GM19467 (cell line): ENCODE measurements at regions not wholly inside any gene's neighbourhood (a gene's known extent, or its start where the extent isn't known, plus 50 kb on each side); places are given as distances from the start of the nearest gene placed in this dataset.

Source experiments
- ATAC-seq: cut with Tn5 transposase; IDR thresholded peaks from one replicate; pipeline ENCODE4 v1.9.1; 2021; ENCODE audit warnings: mild to moderate bottlenecking, moderate library complexity; ENCODE audit not compliant: unreplicated experiment

DNA sequence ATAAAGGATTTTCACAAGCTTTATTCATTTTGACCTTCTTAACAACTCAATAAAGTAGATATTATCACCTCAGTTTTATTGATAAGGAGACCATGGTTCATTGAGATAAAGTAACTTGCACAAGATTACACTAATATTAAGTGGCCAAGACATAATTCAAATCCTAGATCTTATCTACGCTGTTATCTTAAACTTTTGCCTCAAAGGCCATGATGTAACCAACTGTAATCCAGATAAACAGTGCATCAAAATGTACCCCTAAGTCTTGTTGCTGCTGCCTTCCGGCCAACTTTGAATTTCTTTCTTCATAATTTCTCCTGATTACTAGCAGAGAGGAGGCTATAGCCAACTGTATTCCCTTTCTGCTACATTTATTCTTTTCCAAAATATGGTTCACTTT, 1094.8 kb upstream of the PIK3C3 start:
- no peak for ATAC-seq

DNA sequence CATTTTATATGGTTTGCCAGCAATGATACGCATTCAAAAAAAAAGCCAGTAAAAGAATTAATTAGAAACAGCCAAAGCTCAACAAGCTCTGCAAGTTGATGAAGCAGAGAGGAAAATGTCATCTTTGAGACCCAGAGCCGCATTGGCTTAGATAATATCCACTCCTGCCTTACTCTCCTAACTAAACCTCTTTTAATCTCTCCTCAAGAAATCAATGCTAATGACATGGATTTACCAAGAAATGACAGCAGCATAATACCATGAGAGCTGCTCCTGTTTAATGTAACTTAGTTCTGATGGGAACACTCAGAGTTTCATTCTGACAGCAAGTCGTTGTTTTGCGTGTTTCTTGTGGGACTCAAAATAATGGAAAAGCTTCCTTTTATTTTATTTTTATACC, 1099.4 kb upstream of the PIK3C3 start:
- no peak for ATAC-seq

DNA sequence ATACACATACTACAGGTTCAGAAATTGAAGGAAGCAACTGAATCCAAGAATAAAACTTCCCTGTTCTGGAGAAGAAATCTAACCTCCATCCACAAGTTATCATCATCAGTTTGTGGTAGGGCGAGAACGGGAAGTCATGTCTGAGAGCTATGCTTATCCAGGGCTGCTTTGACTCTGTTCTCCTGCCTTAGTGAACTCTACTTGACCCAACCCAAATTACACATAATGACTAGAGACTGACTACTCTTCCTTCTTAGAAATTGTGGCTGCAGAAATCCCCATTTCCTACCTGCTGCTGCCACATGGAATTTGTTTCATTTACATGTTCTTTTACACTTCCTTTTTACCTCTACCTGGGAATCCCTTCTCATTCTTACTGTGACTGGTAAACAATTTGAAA, 1102.6 kb upstream of the PIK3C3 start:
- ATAC-seq, result no peak

- ATAC-seq, result no peak
Observed at GRCh38 chr18:40851014-40851429, 1104.0 kb upstream of the PIK3C3 start.

- no peak for ATAC-seq
Observed at GRCh38 chr18:40849886-40850285, 1105.1 kb upstream of the PIK3C3 start.

DNA sequence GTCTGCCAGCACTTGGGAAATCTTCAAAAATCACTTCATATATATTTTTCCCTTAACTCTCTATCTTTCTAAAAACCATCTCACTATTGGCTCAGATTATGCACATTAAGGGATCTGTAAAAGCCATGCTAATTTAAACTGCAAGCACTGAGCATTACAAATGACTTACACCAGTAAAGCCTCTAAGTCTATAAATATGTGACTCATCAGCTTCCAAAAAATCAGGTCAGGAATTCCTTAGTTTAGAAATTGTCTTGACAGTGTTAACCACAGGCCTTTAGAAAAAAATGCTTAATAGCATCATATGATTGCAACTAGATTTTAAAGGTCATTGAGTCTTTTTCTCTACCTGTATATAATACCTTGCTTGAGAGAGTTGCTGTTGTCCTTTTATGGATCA, 1113.6 kb upstream of the PIK3C3 start:
- no peak for ATAC-seq

- ATAC-seq, result no peak
Observed at GRCh38 chr18:40841063-40841462, 1114.0 kb upstream of the PIK3C3 start.

- ATAC-seq, result no peak
Observed at GRCh38 chr18:40832362-40832761, 1122.7 kb upstream of the PIK3C3 start.

DNA sequence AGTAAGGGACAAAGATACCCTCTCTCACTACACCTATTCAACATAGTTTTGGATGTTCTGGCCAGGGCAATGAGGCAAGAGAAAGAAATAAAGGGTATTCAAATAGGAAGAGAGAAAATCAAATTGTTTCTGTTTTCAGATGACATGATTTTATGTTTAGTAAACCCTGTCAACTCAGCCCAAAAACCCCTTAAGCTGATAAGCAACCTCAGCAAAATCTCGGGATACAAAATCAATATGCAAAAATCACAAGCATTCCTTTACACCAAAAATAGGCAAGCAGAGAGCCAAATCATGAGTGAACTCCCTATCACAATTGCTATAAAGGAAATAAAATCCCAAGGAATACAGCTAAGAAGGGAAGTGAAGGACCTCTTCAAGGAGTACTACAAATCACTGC, 1130.7 kb upstream of the PIK3C3 start:
- ATAC-seq, result no peak

GRCh38 chr18:40821596-40822243, 1133.3 kb upstream of the PIK3C3 start:
- no peak for ATAC-seq

DNA sequence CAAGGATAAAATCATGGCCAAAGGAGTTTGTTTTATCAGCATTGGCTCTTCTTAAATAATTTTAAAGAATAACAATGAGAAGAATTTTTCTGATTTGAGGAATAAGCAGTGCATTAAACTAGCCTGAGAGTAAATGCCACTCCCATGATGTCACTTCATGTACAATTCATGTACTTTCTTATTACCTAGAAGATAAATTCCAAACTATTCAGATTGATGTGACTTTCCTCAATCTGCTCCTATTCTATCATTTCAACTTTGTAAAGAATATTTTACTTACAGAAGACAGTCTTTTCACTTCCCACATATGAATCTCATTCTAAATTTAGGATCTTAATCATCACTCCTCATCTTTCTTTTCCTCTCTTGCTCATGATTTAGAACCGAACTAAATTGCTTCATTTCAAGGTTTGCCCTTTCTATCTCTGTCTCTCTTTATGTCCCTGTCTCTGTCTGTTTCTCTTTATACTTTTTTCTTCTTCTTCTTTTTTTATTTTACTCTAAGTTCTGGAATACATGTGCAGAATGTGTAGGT, 1142.0 kb upstream of the PIK3C3 start:
- ATAC-seq, result no peak

GRCh38 chr18:40810372-40810771, 1144.7 kb upstream of the PIK3C3 start:
- ATAC-seq, result no peak

DNA sequence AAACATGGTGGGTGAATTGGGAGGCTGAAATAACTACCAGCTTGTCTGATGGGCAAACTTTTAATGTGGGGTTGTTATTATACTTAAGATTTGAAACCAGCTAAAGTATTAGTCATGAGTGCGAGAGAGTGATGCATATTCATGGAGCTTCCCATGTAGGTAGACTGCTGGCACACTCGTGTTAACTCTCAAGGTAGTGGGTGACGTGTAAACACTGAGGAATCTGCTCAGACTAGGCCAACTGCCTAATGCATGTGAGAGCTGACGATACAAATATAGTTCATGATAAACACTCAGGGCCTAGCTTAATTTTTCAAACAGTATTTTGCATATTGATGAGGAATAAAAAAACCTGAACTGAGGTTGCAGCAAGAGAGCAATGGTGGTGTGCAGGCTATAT, 1165.7 kb upstream of the PIK3C3 start:
- no peak for ATAC-seq

GRCh38 chr18:40782453-40783130, 1172.4 kb upstream of the PIK3C3 start:
- ATAC-seq, result no peak

GRCh38 chr18:40769786-40770185, 1185.2 kb upstream of the PIK3C3 start:
- no peak for ATAC-seq

GRCh38 chr18:40760251-40760650, 1194.8 kb upstream of the PIK3C3 start:
- no peak for ATAC-seq

DNA sequence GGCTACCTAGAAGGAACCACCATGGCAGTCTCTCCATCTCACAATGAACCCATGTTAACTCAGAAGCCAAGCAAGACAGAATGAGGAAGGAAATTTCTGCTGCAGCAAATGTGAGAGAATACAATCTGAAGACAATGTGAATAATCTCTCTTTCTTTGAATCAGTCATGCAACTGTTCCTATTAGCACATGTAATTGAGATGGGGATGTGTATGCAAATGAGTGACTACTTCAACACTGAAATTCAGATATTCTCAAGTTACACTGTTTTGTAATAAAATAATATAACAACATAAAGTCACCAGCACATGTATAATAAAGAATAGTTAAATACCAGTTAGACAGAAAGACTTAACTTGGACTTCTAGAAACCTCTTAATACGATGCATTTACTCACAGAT, 1200.6 kb upstream of the PIK3C3 start:
- ATAC-seq, result no peak

DNA sequence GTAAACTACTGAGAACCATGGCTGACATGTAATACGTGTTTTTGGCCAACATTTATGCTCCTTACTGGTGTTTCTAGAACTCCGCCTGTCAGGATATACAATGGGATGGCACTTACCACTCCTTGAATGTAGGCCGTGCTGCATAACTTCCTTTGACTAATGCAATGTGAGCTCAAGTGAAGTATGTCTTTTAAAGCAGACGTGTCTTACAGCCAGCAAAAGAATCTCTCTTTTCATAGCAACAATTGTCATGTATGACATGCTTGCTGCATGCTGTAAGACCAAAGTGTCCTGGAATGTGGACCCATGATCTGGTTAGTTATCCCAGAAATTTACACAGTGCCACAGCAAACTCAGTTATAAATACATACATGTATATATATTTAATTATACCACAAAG, 1202.7 kb upstream of the PIK3C3 start:
- ATAC-seq, result no peak

DNA sequence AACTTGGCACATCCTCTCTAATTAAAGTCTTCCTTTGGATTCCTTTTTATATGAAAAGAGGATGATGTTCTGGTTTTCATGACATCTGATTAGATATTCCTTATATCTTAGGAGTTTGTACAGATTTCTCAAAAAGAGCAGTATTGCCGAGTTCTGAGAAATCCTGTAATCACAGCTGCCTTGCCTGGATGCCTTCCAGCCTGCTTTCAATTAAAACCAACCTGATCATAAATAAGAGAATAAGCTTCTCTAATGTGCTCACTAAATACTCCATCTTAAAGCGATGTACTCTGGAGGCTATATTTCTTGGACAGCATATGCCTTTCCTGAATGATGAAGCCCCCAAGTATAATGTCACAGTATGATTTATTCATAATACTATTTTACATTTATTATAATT, 1203.8 kb upstream of the PIK3C3 start:
- no peak for ATAC-seq

- no peak for ATAC-seq
Observed at GRCh38 chr18:40739029-40739428, 1216.0 kb upstream of the PIK3C3 start.

DNA sequence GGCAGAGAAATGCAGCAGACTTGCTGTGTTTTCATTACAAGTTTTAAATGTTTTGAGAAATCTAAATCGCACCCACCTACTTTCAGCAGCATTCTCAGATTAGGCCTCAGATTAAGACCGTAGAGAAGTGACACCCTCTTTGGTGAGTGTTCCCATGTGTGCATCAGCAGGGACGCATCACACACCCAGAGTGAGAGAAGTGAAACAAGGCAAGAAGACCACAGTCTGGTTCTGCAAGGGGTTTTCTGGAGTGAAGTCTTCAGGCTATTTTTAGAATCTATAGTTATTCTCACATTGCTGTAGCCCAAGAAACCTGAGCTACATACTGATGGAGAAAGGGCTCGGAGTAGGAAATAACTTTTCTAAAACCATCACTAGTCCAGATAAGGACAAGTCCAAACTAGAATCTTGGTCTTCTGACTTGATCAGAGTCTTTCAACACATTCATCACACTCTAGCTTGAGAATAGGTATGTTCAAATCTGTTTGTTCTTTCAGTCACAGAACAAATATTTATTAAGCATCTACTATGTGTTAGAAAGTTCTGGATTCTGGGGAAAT, 1216.6 kb upstream of the PIK3C3 start:
- ATAC-seq, result no peak

- ATAC-seq, result no peak
Observed at GRCh38 chr18:40708726-40709125, 1246.3 kb upstream of the PIK3C3 start.
